ENCODE measurements at regions not wholly inside any gene's neighbourhood (a gene's known extent, or its start where the extent isn't known, plus 50 kb on each side); places are given as distances from the start of the nearest gene placed in this dataset.

DNA sequence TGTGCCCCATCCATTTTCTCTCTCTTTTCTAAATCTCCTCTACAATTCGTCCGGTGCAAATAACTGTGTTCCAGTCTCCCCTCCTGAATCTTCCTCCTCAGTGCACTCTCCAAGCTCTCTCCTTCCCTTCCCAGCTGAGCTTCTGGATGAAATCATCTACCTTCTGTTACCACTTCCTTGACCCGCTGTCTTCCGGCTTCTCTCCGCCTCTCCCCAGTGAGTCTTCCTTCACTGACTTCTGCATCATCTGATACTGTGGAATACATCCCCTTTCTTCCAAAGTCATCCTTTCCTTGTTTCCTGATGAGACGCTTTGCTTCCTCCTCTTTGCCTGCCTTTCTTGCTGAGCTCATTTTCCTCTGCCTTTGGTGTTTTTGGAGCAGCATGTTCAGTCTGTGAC is 96.9 kb downstream of the MAB21L3 start:
- no peak overlapping the region for H3K27ac Mint-ChIP-seq
- DNase-seq: no peak
- no peaks in the 10 kb centered on the region for H3K9me3 Mint-ChIP-seq
- no peaks in the 10 kb centered on the region for H3K36me3 Mint-ChIP-seq (ENCODE audit: low read depth)
- H3K27me3 Mint-ChIP-seq (ENCODE audit: low read depth, poor library complexity): peaks cover 3% of the 10 kb centered on the region
- H3K4me1 Mint-ChIP-seq: no peaks in the 10 kb centered on the region
- TF ChIP-seq CTCF (IDR thresholded peaks at IDR 0.05): no peak
- H3K4me3 Mint-ChIP-seq: no peak overlapping the region

GRCh38 chr1:116211294-116211693 is 100.1 kb downstream of the MAB21L3 start:
- H3K27ac Mint-ChIP-seq: peak overlapping the region; percentile 47
- H3K4me3 Mint-ChIP-seq: no peak overlapping the region
- no peaks in the 10 kb centered on the region for H3K4me1 Mint-ChIP-seq
- no peaks in the 10 kb centered on the region for H3K36me3 Mint-ChIP-seq (ENCODE audit: low read depth)
- no peak for DNase-seq
- TF ChIP-seq CTCF (IDR thresholded peaks at IDR 0.05): no peak
- no peaks in the 10 kb centered on the region for H3K27me3 Mint-ChIP-seq (ENCODE audit: low read depth, poor library complexity)
- H3K9me3 Mint-ChIP-seq: peaks cover 7% of the 10 kb centered on the region

DNA sequence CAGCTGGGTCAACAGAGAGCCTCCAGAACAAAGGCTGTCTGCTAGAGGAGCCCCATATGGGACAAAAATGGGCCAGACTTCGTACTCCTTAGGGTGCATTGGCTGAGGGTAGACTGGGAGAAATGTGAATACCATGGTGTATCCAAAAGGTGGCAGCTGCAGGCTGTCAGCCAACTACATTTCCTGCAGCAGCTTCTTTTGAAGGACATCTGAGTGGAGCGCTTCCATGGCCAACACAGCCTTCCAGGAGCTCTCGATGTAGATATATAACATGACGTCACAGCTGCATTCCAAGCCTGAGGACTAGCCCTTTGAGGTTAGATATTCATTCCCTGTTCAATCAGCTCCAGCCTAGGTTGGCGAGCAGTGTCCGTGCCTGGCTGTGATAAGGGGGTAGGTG is 107.7 kb downstream of the MAB21L3 start:
- Mint-ChIP-seq H3K4me1 (no peaks in the 10 kb centered on the region), H3K27me3 (ENCODE audit: low read depth, poor library complexity) (peaks cover 9% of the 10 kb centered on the region), H3K36me3 (ENCODE audit: low read depth) (no peaks in the 10 kb centered on the region), H3K9me3 (peaks cover 3% of the 10 kb centered on the region), H3K4me3 (no peak overlapping the region), H3K27ac (peak overlapping the region; percentile 56)
- TF ChIP-seq CTCF (IDR thresholded peaks at IDR 0.05): no peak
- no peak for DNase-seq

DNA sequence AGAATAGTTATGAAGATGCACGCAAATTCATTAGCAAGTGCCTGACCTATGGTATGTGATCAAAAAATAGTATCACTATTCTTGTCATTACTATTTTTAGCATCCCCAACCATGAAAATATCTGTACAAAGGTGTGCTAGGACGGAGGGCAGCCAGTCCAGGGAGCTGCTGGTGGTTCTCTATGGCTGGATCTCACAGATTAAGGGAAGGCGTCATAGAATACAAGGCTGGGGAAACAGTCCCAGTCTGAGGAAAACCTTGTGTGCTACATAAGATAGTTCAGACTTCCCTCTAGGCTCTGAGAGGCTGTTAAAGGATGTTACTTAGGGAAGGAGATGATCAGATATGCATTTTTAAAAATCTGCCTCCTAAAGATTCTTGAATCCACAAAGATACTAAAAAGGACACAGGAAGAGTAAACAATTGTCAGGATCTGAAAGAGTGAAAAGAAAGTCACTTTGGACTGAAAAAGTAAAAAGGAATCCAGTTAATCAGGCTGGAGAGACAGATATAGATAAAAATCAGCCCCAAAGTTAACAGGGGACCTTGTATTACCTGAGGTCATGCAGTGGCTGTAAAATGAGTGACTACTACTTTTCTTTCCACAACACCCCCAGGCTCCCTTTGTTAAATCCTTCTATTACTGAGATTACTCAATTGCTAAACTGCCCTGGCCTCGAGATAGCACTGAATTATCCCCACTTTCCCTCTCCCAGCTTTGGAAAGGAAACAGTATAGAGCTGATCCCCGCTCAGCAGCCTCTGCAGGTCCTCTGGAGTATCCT is 108.6 kb downstream of the MAB21L3 start:
- H3K36me3 Mint-ChIP-seq (ENCODE audit: low read depth): no peaks in the 10 kb centered on the region
- peaks cover 3% of the 10 kb centered on the region for H3K9me3 Mint-ChIP-seq
- TF ChIP-seq CTCF (IDR thresholded peaks at IDR 0.05): no peak
- peaks cover 11% of the 10 kb centered on the region for H3K27me3 Mint-ChIP-seq (ENCODE audit: low read depth, poor library complexity)
- no peak overlapping the region for H3K27ac Mint-ChIP-seq
- H3K4me1 Mint-ChIP-seq: no peaks in the 10 kb centered on the region
- H3K4me3 Mint-ChIP-seq: no peak overlapping the region
- DNase-seq: no peak

DNA sequence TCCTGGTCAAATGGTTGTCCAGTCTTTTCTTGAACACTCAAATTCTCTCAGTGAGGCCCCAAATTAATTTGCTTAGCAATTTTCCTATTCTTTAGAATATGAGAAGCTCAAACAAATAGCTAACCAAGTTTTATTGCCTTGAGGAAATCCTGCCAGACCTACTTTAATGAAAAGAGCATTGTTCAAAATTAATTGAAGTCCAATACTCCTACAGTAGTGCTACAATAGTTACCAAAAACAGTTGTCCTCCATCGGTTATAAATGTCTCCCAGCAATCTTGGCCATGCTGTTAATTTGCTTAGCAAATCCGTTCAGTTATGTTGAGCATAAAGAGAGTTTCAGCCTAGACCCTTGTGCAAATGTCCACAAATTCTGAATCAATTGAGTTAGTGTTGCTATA is 112.9 kb downstream of the MAB21L3 start:
- Mint-ChIP-seq H3K4me1 (no peaks in the 10 kb centered on the region), H3K27me3 (ENCODE audit: low read depth, poor library complexity) (peaks cover 14% of the 10 kb centered on the region), H3K4me3 (no peak overlapping the region), H3K36me3 (ENCODE audit: low read depth) (no peaks in the 10 kb centered on the region), H3K27ac (no peak overlapping the region), H3K9me3 (no peaks in the 10 kb centered on the region)
- no peak for DNase-seq
- no peak for TF ChIP-seq CTCF (IDR thresholded peaks at IDR 0.05)

- H3K36me3 Mint-ChIP-seq (ENCODE audit: low read depth): no peaks in the 10 kb centered on the region
- H3K4me1 Mint-ChIP-seq: no peaks in the 10 kb centered on the region
- no peak overlapping the region for H3K4me3 Mint-ChIP-seq
- H3K27me3 Mint-ChIP-seq (ENCODE audit: low read depth, poor library complexity): peaks cover 14% of the 10 kb centered on the region
- no peaks in the 10 kb centered on the region for H3K9me3 Mint-ChIP-seq
- DNase-seq: no peak
- no peak for TF ChIP-seq CTCF (IDR thresholded peaks at IDR 0.05)
- no peak overlapping the region for H3K27ac Mint-ChIP-seq
Measured at GRCh38 chr1:116224561-116224960, 113.4 kb downstream of the MAB21L3 start.

Measured in nephron progenitor cell (in vitro differentiated cells).